Breast epithelium (tissue), 3 donors: ENCODE measurements at regions not wholly inside any gene's neighbourhood (a gene's known extent, or its start where the extent isn't known, plus 50 kb on each side); places are given as distances from the start of the nearest gene placed in this dataset.

ENCODE experiments used
- POLR2A ChIP-seq: fragments of 450-650 bp; IDR thresholded peaks from one replicate; pipeline ENCODE4 v1.6.1; 2016; ENCODE audit warnings: antibody characterized with exemption, mild to moderate bottlenecking, moderate library complexity
- TF ChIP-seq, protein P1 (sequence below), 3 donors: fragments of 450-650 bp; IDR thresholded peaks; one replicate each; pipeline ENCODE4 v1.5.1; 2016 to 2017; ENCODE audit warnings: antibody characterized with exemption in 3 of 3, mild to moderate bottlenecking in 3 of 3, moderate library complexity in 3 of 3

DNA sequence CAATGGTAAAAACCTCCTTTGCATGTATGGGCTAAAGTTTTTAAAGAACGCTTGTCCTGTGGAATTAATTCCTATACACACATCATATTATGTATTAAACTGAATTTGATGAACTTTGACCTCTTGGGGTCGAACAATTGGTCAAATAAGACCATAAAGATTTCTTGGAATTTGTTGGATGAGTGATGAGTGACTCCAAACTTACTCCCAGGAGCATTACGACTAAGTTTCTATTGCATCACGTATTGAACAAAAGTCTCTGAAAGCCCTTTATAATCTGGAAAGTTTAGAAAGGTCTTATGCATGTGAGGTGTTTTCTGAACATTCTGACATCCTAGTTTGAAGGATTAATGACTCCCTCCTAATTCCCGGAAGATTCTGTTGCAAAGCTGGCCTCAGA lies 126.9 kb upstream of the BMP5 start:
- TF ChIP-seq, protein P1, sequence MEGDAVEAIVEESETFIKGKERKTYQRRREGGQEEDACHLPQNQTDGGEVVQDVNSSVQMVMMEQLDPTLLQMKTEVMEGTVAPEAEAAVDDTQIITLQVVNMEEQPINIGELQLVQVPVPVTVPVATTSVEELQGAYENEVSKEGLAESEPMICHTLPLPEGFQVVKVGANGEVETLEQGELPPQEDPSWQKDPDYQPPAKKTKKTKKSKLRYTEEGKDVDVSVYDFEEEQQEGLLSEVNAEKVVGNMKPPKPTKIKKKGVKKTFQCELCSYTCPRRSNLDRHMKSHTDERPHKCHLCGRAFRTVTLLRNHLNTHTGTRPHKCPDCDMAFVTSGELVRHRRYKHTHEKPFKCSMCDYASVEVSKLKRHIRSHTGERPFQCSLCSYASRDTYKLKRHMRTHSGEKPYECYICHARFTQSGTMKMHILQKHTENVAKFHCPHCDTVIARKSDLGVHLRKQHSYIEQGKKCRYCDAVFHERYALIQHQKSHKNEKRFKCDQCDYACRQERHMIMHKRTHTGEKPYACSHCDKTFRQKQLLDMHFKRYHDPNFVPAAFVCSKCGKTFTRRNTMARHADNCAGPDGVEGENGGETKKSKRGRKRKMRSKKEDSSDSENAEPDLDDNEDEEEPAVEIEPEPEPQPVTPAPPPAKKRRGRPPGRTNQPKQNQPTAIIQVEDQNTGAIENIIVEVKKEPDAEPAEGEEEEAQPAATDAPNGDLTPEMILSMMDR (IDR thresholded peaks at IDR 0.05), result no peak
- TF ChIP-seq POLR2A, result no peak
